ENCODE measurements at regions not wholly inside any gene's neighbourhood (a gene's known extent, or its start where the extent isn't known, plus 50 kb on each side); places are given as distances from the start of the nearest gene placed in this dataset.

DNA sequence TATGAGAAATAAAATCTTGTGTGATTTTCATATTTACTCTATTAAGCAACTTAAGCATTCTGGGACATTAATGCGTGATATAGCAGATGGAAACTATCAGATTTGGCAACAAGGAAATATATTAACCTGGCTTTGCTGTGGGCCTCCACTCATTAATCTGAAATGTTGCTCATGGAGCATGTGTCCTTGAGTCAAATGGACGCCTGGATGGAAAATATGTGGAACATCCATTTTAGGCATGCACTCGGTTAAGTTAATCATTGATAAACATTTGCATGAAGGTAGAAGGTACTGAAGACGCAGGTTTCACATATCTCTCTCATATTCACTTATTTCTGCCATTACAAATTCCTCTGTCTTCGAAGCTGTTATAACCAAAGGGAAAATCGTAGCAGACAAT lies 246.1 kb downstream of the NR2F2 start:
- no peak for TF ChIP-seq FOS (IDR thresholded peaks at IDR 0.05; ENCODE audit: borderline replicate concordance, insufficient read depth, low read length)
- TF ChIP-seq, protein P1, sequence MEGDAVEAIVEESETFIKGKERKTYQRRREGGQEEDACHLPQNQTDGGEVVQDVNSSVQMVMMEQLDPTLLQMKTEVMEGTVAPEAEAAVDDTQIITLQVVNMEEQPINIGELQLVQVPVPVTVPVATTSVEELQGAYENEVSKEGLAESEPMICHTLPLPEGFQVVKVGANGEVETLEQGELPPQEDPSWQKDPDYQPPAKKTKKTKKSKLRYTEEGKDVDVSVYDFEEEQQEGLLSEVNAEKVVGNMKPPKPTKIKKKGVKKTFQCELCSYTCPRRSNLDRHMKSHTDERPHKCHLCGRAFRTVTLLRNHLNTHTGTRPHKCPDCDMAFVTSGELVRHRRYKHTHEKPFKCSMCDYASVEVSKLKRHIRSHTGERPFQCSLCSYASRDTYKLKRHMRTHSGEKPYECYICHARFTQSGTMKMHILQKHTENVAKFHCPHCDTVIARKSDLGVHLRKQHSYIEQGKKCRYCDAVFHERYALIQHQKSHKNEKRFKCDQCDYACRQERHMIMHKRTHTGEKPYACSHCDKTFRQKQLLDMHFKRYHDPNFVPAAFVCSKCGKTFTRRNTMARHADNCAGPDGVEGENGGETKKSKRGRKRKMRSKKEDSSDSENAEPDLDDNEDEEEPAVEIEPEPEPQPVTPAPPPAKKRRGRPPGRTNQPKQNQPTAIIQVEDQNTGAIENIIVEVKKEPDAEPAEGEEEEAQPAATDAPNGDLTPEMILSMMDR (IDR thresholded peaks at IDR 0.05; ENCODE audit: extremely low read depth in 1 of 2, insufficient read depth in 1 of 2, low read depth in 1 of 2, low read length in 2 of 2): no peak
- no peak for TF ChIP-seq POLR2A (IDR thresholded peaks at IDR 0.05; ENCODE audit: low read depth, low read length)
- TF ChIP-seq POLR2AphosphoS5 (IDR thresholded peaks at IDR 0.05; ENCODE audit: insufficient read depth, low read depth, low read length): no peak

All from endothelial cell of umbilical vein (primary cell).